Heart left ventricle (tissue), 13 donors: ENCODE measurements at regions not wholly inside any gene's neighbourhood (a gene's known extent, or its start where the extent isn't known, plus 50 kb on each side); places are given as distances from the start of the nearest gene placed in this dataset.

ENCODE experiments used
- POLR2A ChIP-seq, 2 donors: fragments of 450-650 bp; IDR thresholded peaks; one replicate each; pipeline ENCODE4 v1.6.1; 2017; ENCODE audit warnings: antibody characterized with exemption in 2 of 2, mild to moderate bottlenecking in 2 of 2, moderate library complexity in 2 of 2
- TF ChIP-seq, protein P1 (sequence below), 12 donors: fragments of 200-600 bp; sonication (generic) in 4 of 12; IDR thresholded peaks; one replicate each; pipeline versions ENCODE4 v1.5.0 to v1.8.0; 2018 to 2022; ENCODE audit warnings: antibody characterized with exemption in 12 of 12, mild to moderate bottlenecking in 5 of 12
- donor health status: ischemic (EF 13 %, LVEDD 7.1; RV severe dilation, severe dysfunction).
- donor health status: DM: no; HTN: yes; CAD: no.
- donor health status: DM: no; HTN: no; CAD: no.
- donor health status: ischemic (EF 25% LVEDD 6.9; RV normal size, moderate dysfunction).
- donor health status: ischemic (EF 25% LVEDD 5.7; RV mildly dilated, moderate dysfunction).
- donor health status: ischemic (EF 35%, LVEDD 5.7; RV mildly dilated, moderate dysfunction).
- donor health status: nonischemic (EF 11% LVEDD 7.7; RV severe dilation, severe dysfunction).
- donor health status: DM: yes; HTN: yes; CAD: no.
- donor health status: PGD.
- donor health status: ischemic (EF 29% LVEDD 5.4; RV normal size, mild dysfunction).
- donor health status: nonischemic (EF 23%, LVEDD 6.1; RV moderate dilation, normal function).

DNA sequence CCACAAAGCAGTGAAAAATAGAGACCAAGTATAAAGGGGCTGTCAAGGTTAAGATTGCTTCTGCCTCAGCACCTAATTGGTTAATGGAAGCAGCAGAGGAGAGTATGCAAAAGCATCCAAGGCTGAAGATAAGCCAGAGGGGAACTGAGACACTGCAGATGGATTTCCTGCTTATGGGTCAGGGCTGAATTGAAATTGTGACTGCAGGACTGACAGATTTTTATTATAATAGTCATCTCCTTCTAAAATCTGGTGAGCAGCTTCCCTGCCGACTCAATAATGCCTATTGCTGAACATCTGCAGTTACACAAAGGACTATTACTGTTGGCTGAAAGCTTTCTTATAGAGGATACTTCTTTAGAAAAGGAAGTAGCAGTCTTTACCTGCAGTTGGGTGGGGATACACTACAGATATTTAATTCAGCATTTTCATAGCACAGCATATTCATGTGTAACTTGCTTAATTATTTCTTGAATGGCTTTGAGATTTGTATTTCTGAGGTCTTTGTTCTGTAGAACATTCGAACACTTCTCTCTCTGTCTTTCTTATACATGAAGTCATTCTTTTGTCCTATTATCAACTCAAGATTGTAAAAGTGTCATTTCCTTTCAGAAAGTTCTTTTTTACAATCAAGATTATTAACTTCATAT lies 363.0 kb upstream of the RIOK2 start:
- no peak for TF ChIP-seq POLR2A (IDR thresholded peaks at IDR 0.05)
- TF ChIP-seq, protein P1, sequence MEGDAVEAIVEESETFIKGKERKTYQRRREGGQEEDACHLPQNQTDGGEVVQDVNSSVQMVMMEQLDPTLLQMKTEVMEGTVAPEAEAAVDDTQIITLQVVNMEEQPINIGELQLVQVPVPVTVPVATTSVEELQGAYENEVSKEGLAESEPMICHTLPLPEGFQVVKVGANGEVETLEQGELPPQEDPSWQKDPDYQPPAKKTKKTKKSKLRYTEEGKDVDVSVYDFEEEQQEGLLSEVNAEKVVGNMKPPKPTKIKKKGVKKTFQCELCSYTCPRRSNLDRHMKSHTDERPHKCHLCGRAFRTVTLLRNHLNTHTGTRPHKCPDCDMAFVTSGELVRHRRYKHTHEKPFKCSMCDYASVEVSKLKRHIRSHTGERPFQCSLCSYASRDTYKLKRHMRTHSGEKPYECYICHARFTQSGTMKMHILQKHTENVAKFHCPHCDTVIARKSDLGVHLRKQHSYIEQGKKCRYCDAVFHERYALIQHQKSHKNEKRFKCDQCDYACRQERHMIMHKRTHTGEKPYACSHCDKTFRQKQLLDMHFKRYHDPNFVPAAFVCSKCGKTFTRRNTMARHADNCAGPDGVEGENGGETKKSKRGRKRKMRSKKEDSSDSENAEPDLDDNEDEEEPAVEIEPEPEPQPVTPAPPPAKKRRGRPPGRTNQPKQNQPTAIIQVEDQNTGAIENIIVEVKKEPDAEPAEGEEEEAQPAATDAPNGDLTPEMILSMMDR (IDR thresholded peaks at IDR 0.05): no peak
